Activated CD4-positive, alpha-beta T cell treated with anti-CD3 and anti-CD28 coated beads, Interleukin-2, Interleukin-4, amounts not matched to agents 100 ng/mL and 50 ng/mL, durations not matched to agents 16 hours and 8 hours (primary cell): ENCODE measurements at regions not wholly inside any gene's neighbourhood (a gene's known extent, or its start where the extent isn't known, plus 50 kb on each side); places are given as distances from the start of the nearest gene placed in this dataset.

ENCODE experiments used
- DNase-seq: peaks from one replicate; pipeline ENCODE4 v3.0.0-alpha.2; 2020; ENCODE audit warnings: low spot score

DNA sequence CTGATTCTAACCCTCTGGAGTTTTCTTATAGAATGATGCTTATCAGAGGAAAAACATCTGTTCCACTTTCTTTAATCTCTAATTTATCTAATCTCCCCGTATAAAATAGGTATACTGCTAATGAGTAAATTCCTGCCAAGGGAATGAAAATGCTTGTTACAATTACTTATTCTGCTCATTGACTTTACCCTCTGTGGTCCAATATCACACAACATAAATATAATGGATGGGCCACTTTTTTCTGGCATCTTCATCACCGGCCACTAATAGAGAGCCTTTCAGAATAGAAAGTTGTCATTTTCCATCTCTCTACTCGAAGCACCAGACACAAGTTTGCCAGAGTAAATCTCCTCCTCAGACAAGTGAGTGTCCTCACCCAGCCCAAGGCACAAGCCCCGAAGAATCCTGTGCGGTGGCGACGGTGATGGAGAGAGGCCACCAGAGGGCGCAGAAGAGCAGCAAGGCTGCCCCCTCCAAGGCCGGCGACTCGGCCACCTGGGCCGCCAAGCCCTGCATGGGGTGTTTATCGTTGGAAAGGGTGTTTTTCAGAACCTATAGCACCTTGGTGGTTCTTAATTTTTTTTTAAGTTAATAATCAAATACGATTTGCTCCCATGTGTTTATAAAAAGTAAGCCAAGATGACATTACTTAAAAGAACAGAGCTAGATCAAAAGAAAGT lies 212.9 kb upstream of the ARID1B start:
- DNase-seq: peak; percentile 71

DNA sequence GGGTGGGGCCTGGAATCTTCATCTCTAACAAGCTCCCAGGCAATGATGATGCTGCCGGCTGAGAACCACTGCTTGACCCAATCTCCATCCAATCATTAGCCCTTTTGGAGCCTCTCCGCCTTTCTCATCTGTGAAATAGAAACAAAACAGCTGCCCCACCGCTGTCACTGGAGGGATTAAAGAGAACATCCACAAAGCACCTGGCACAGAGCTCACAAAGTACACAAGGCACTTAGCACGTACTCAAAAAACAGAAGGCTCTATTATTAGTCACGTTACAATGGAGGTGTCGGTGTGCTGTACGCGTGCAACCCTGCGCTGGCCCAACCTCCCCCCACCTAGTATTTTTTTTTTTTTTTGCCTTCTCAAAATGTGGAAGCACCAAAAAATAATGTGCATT lies 213.5 kb upstream of the ARID1B start:
- DNase-seq: no peak

DNA sequence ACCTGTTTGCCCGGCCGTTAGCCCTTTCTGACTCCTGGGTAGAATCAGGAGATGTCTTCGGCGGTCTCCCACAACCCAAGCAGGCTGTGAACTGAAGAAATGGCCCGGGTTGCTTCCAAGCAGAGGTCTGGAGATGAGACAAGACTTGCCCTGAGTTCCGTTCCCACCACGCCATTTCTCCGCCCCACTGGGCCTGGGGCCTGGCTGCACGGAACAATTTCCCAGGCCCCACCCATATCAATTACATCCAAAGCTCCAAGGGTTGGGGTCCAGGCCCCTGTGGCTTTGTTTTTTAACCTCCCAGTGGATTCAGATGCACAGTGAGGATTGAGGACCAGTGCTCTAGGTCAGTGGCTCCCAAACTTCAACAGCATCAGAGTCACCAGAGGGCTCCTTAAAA lies 214.5 kb upstream of the ARID1B start:
- no peak for DNase-seq

DNA sequence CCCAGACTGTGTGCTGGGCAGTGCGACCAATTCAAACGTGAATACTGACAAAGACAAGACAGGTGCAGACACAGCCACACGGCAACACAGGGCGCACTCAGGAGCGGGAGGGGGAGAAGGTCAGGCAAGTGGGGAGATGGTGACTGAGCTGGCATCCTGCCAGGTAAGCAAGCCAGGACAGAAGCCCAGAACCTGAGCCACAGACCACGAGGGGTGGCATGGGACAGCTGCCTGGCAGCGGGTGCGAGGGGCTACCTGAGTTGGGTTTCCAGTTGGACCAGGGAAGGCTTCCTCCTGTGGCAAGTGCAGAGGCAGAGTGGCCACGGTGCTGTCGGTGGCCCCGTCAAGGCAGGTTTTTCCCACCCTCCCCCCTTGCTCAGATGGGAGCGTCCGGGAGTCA lies 215.2 kb upstream of the ARID1B start:
- no peak for DNase-seq

DNA sequence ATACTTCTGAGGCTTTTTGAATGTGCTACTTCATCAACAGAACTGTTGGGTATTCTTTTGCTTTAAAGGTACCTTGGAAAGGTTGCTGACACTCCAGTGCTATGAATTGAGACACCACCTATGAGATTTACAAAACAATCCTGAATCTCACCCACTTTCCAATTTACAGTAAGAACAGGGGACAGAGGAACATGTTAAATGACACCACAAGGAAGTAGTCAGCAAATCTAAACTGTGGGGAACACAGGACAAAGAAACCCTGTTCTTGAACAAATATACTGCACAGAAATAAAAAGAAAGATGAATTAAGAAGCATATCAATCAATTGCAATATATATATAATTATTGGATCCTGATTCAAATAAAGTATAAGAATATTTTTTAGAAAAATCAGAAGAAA lies 216.7 kb upstream of the ARID1B start:
- no peak for DNase-seq

DNA sequence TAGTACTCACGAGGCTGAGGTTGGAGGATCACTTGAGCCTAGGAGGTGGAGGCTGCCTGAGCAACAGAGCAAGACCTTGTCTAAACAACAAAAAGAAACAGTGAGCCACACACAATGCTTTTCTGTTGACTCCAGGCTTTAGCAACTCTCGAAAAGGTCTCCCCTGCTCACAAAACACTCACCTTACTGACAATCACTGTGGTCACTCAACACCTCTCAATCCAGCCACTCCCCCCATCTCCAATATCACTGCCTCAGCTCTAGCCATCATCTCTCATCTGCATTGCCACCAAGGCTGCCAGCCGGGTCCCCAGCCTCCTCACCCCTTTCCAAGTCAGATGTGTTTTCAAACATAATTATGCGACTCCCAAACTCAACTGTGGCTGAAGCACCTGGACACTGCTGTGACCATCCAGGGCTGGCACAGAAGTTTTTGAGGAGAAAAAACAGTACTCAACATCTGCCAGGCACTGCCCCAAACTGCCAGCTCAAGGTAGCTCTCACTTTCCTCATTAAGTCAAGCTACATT lies 218.0 kb upstream of the ARID1B start:
- no peak for DNase-seq

DNA sequence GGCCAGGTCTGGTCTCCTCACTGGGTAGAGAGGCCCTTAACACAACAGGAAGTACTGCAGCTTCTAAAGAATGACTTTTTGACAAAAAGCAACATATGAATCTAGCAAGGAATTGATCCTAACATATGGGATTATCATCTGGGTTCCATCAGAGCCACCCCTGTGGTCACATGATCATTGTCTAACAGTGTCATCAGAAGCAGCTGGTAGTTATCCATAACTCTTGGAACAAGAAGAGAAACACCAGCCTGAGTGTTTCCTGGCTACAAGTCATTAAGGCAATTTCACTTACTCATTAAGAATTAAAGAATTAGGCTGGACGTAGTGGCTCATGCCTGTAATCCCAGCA lies 219.3 kb upstream of the ARID1B start:
- no peak for DNase-seq

DNA sequence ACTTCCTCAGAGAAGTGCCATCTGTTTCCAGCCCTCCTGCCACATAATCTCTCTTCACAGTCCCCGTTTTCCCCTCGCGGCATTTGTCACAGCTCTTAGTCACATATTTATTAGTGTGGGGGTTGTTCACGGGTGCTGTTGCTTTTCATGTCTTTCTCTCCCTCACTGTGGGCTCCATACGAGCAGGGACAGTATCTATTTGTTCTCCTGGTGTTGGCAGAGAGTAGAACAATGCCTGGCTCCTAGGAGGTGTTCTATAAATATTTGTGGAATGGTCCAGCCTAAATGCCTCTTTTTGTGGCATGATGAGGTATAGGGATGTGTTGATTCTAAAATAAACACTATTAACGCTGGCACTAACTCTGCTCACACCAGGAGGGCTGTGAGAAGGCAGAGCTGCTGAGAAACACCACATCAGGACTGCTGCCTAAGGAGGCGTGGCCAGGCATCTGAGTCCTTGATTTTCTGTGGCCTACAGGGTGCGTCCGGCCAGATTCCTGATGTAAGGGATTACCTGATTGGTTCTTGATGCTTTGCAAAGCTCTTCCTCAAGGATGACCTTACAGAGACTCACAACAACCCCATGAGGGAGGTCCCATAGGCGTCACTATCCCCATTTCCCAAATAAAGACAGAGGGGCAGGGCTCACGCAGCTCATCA lies 219.8 kb upstream of the ARID1B start:
- no peak for DNase-seq

DNA sequence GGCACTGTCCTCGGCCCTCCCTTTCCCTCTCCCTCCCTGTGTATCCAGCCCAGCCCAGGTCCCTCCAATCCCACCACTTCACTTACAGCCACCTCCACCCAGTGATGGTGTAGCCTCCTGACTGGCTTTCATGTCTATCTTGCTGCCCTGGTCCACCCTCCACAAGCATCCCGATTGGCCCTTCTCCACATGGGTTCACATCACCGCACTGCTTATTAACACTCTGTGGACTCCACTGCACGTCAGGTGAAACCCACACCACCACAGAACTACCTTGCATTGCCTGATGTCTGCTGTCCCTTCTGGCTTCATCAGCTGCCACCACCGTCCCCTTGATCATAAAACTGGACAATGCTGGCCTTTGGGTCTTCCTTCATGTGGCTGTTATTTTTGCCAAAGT lies 220.4 kb upstream of the ARID1B start:
- no peak for DNase-seq

DNA sequence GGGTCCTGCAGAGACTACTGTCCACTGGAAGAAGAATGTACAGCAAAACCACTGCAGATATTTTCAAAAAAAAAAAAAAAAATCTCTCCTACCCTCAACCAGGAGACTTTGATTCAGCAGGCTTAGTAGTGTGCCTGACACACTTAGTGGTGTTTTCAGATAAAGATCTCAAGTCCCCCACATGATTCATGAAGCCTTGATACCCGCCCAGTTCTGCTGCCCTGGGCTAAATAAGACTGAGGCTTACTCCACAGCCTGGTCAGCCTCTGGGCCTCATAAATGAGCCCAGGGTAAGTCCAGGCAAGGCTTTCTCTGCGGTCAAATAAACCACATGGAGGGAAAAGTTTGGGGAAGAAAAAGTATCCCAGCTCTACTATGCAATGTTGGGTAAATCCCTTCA lies 222.1 kb upstream of the ARID1B start:
- DNase-seq: no peak

DNA sequence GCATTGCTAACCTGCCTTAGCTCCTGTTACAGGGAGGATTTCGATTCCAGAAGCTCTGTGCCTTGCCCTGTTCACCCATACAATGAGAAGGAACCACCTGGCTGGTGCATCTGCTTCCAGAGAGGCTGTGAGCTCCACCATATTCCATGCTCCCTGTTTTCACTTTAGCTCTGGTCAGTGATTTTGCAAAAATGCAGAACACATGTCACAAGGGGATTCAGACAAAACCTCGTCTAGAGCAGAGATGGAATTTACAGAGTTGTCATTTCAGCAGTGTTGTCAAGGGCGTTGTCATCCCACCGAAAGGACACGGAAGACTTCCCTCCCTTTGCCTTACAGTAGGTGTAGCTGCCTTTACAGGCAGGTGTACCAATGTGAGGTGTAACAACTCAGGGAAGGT lies 223.0 kb upstream of the ARID1B start:
- DNase-seq: no peak

DNA sequence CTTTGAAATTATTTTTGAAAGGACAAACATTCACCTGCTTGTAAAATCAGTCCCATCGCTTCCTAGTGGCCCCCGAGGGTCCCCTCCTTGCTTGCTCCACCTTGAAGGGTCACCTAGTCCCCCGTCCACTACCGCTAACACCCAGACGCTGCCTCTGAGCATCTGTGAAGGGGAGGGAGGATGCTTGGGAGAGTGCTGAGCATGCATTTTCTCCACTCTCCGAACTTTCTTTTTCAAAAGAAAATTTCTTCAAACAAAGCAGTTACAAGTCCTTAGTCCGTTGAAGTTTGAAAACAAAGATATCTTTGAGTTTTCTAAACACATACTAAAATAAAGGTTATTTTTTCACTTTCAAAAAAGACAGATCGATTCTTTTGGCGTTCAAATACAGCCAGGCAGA lies 224.3 kb upstream of the ARID1B start:
- no peak for DNase-seq

DNA sequence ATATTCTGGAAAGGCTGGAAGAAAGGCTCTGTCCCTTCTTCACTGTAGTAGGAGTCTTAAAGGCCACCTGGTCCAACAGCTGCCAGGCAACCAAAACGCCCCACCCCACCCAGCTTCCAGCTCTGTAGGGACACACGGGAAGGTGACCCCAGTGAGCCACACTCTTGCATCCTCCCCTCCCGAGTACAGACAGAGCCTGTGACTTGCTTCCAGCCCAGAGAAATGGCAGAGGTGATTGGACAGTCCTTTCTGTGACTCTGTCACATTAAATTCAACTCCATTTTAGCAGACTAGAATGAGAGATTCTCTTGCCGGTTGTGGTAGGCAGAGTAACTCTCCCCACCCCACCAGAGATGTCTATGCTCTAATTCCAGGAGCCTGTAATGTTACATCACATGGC lies 226.2 kb upstream of the ARID1B start:
- no peak for DNase-seq

DNA sequence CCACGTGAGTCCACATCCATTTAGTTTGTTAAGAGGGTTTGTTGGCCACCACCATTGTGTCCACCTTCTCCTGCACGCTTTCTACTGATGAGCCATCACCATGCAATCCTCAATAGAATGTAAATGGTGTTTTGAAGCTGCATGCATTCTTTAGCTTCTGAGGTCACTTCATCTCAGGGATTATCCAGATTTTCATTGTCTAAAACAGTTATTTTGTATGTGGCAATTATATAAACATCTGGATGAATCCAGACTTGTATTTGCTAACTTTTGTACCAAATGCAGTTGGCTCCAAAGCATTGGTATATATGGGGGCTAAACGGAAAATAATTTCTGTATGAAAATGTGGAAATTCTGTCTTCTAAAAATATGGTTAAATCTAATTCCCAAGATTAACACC lies 231.2 kb upstream of the ARID1B start:
- no peak for DNase-seq

DNA sequence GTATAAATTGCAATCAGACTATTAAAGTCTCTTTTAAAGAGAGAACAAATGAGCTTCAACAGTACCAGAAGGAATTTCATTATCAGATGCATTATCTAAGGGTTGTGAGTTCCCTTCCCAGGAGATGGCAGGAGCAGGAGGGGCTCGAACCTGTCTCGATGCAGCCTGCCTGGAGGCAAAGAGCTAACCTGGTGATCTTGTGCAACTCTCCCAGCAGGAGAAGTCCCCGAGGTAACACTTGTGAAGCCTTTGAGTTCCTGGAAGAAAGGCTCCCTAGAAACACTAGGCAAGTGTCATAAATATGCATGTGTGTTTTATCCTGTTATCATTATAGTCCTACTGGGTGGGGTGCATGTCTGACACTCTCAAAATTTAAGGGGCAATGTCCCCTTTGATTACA lies 232.2 kb upstream of the ARID1B start:
- DNase-seq: no peak

DNA sequence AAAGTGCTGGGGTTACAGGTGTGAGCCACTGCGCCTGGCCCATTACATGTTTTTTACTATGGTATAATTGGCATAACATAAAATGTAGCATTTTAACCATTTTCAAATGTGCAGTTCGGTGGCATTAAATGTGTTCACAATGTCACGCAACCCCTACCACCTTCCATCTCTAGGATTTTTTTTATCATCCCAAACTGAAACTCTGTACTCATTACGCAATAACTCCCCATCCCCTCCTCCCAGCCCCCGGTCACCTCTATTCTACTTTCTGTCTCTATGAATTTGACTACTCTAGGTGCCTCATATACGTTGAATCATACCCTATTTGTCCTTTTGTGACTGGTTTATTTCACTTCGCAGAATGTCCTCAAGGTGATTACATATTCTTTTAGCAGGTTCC lies 233.1 kb upstream of the ARID1B start:
- no peak for DNase-seq

DNA sequence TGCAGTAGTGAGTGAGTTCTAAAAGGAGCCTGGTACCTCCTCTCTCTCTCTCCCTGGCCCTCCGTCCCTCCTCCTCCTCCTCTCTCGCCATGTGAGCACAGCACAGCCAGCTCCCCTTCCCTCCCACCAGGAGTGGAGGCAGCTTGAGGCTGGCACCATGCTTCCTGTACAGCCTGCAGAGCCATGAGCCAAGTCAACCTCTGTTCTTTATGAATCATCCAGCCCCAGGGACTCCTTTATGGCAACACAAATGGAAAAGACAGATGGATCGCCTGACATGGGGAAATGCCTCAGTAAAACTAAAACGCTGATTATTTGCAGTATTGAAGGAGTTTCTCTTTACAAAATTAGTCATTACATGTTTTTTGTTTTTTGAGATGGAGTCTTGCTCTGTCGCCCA lies 233.7 kb upstream of the ARID1B start:
- DNase-seq: no peak

DNA sequence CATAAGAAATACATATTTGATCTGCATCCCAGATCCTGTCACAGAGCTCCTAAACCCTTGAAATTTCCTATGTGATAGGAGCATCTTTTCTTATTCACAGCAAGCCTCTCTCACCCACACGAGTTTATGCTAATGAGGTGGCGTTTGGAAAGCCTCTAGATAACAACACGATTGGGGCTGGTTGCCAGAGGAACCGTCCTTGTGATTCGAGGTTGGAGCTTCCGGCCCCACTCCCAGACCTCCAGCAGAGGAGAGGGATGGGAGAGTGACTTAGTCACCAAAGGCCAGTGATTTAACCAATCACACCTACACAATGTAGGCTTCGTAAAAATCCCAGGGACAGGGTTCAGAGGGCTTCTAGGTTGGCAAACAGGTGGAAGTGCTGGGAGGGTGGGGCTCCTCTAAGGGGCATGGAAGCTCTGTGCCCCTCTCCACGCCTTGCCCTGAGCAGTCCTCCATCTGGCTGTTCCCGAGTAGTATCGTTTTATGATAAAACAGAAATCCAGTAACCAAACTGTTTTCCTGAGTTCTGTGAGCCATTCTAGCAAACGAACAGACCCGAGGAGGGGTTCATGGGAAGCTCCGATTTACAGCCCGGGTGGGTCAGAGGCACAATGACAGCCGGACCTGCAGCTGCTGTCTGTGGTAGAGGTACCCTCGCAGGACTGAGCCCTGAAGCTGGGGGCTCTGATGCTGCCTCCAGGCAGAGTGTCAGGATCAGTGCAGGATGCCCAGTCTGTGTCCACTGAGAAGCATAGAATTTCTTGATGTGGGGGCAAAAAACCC lies 238.1 kb upstream of the ARID1B start:
- DNase-seq: no peak

DNA sequence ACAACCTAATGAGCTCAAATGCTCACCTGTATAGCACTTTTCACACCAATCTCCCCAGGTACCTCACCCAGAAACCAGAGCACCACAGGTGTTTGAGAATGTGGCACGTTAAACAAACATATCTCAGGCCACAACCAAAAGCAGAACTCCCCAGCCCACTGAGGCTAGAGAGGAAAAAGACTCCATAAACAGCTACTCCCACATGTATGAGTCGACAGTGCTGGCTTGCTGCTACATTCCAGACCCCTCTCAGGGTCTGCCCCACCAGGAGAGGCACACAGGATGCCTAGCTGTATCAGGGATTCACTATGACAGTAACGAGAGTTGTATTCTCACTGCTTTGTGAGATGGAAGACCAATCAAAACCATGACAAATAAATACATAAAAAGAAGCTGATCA lies 242.6 kb upstream of the ARID1B start:
- DNase-seq: no peak

DNA sequence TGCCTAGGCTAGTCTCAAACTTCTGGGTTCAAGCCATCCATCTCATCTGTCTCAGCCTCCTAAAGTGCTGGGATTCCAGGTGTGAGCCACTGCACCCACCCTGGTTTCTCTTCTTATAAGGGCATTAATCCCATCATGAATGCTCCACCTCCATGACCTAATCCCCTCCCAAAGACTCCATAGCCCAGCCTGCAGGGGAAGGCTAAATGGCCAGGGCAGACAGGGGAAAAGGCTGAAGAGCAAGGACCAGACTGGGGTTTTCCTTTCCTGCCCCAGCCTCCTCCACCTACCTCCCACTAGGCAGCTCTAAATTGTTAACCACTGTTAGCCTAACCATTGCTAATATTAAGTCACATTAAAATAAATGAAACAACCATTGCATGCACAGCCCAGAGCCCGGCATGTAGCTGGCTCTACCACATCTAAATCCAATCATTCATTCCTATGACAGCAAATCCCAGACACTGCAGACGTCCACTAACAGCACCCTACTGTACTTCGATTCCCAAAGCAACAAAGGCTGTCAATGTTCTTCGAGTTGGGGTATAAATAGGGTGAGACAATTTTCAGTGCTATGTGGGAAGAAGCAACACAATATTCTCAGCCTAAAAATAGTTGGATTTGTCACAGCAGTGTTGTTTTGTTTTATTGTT lies 243.2 kb upstream of the ARID1B start:
- no peak for DNase-seq

DNA sequence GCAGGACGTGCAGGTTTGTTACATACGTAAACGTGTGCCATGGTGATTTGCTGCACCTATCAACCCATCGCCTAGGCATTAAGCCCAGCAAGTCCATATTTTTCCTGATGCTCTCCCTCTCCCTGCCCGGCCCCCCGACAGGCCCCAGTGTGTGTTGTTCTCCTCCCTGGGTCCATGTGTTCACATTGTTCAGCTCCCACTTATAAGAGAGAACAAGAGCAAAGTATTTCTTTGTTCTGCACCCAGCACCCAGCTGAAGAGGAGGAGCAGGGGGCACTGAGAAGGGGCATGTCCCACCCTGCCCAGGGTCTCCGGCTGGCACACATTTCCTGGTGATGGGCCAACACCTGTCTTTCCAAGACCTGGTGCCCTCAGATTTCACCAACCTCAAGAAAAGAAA lies 251.1 kb upstream of the ARID1B start:
- DNase-seq: no peak

DNA sequence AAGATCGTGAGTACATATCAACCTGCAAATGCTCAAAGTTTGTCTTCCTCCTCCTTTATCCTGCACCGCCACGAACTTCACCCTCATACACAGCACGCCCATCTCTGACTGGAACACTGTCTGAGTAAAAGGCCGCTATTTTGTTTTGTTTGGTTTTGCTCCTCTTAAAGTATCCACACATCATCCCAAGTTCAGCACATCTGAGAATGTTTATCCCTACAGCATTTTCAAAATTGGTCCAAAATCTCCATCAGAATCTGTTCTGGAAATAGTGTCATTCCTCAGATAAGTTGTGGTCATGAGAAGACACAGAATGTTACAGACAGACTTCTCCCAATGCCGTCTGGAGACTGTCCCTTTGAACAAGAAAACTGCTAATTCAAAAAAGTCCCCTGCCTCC lies 251.6 kb upstream of the ARID1B start:
- no peak for DNase-seq

DNA sequence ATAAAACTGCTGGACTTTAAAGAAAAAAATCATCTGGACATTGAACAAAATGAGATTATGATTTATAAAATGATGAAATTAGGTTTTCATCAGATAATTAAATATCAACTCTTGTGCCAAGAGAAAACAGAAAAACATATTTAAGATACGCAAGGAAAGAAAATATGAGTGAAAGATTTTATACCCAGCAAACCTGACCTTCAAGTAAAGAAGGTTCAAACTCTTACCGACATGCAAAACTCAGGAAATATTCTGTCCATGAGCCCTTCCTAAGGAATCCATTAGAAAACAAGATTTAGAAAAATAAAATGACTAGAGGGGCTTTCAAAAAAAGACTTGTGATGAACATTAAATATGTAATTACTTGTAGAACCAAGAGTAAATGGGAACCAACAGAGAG lies 257.2 kb upstream of the ARID1B start:
- DNase-seq: no peak
